ENCODE measurements at regions not wholly inside any gene's neighbourhood (a gene's known extent, or its start where the extent isn't known, plus 50 kb on each side); places are given as distances from the start of the nearest gene placed in this dataset.
"Not testable (repeated sequence)": the region's sequence is repeated elsewhere in the genome, so short reads cannot be mapped to it uniquely, and the experiment has no call there.

DNA sequence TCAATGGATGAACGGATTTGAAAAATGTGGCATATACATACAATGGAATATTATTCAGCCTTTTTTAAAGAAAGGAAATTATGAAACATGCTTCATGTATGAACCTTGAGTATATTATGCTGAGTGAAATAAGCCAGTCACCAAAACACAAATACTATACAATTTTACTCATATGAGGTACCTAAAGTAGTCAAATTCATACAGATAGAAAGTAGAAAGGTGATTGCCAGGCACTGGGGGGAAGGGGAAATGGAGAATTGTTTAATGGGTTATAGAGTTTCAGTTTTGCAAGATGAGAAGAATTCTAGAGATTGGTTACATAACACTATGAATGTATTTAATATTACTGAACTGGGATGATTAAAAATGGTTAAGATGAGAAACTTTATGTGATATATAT, 171.4 kb downstream of the TMTC3 start:
- DNase-seq = no peak

DNA sequence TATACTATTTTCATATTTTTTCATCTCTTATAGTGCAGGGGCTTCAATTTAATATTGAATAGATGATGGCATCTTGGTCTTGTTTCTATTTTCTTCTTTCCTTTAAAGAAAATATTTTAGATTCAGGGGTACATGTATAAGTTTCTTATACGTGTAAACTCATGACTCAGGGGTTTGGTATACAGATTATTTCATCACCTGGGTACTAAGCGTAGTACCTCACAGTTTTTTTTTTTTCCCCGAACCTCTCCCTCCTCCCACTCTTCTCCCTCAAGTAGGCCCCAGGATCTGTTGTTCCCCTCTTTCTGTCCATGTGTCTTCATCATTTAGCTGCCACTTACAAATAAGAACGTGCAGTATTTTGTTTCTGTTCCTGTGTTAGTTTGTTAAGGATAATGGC, 172.6 kb downstream of the TMTC3 start:
- DNase-seq = no peak

DNA sequence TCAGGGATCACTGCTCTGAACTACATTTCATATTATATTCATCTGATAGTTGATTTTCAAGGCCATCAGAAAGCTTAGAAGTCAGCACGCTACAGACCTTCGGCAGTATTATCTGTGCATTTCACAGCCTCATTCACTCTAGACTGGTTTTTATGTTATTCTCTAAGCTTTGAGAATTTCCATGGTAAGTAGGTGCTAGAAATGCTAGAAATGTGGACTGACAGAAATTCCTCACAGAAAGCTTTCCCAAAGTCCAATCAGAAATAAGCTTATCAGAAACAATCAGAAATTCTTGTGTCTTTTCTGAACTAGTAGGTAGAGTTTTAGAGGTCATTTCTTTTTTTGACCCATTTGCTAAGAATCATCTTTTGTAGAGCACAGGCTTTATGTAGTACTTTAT, 176.6 kb downstream of the TMTC3 start:
- no peak for DNase-seq

DNA sequence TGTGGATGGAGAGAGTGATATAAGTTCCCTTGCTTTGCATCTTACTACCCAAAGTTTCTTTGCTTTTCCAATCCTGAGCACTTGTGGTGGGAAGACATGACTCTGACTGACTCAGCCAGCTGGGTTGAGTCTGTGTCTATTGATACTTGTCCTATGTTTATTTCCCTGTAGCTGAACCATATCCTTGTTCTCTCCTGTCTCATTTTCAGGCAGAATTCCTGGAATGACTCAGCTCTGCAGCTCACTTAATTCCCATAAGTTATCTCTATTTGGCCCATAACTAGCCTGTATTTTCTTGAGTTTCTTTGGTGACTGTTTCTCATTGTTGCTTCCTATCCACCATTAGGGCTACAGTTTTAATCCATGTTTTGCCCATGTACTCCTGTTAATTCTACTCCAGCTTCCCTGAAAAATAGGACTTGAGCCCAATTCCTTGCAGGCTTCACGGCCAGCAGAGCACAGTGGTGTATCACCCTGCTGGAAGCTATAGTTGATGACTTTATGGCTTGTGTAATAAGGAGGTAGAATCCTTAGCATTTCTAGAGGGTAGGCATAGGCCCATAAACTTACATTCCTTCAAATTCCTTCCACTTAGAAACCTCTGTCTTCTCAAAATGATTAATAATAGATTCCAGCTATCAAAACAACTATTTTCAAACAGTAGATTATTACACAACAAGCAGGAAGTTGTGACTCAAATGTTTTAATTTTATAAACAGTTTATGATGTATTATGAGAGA, 183.1 kb downstream of the TMTC3 start:
- DNase-seq = no peak

DNA sequence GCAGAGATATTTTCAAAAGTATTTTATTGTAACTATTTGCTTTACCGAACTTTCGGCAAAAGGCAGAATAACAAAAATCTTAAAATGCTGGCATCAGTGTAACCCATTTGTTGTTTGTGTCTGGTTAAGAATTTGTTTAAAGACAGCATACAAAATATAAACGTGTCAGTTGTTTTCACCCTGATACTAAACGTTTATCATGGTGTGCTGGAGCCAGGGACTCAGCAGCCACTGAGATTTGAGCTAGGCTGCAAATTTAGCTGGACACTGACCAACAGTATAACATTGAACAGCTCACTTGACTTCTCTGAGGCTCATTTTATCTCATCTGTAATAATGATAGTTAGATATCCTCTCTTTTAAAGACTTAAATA, 183.7 kb downstream of the TMTC3 start:
- DNase-seq = no peak

DNA sequence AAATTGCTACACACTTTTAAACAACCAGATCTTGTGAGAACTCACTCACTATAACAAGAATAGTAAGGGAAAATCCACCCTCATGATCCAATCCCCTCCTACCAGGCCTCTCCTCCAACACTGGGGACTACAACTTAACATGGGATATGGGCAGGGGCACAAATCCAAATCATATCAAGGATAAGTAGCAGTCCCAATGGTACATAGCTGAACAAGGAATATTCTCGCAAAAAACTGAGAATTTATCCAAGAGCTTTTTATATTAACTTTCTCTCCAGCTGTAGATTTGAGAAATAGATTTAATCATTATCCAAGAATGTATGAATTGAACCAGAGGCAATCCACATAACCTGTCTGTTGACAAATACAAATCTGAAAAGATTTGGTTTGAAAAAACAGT, 185.2 kb downstream of the TMTC3 start:
- no peak for DNase-seq

DNA sequence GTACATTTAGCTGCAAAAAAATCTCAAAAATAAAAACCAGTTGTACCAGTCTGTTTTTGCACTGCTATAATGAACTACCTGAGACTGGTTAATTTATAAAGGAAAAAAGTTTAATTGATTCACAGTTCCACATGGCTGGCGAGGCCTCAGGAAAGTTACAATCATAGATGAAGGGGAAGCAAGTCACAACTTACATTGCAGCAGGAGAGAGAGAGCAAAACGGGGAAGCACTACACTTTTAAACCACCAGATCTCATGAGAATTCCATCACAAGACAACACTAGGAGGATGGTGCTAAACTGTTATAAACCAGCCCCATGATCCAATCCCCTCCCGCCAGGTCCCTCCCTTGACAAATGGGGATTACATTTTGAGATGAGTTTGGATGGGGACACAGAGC, 186.0 kb downstream of the TMTC3 start:
- DNase-seq = no peak

DNA sequence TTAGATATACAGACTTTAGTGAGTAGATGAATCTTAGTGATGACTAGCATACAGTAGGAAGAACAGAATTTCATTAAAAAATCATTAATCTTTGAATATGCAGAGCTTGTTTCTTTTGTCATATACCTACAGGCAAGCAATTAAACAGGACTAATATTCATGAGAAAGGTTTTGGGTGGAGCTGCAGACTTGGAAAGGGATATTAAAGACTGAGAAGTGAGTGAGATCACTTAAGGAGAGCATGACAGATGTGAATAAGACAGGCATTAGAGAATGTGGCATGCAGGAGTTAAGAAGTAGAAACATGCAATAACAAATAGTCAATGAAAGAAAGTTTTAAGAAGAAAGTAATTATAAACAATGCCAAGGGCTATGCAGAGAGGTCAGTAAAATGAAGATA, 187.7 kb downstream of the TMTC3 start:
- DNase-seq = no peak

DNA sequence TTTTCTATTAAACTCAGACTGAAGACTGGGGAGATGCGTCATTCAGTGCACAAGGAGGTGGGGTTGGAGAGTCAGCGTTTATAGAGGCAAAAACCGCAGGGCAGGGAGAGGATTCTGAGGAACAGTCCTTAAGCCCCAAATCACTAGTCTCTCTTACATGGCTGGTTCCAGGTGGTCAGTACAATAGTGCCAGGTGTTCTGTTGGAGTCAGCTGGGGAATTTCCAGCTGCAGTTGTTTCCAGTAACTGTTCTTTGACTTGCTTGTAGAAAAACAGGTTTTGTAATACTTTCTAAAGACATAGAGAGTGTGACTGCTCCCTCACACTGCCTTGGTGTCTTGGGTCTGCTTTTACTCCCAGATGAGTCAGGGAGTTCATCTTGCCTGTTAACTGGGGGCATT, 192.2 kb downstream of the TMTC3 start:
- DNase-seq = no peak

DNA sequence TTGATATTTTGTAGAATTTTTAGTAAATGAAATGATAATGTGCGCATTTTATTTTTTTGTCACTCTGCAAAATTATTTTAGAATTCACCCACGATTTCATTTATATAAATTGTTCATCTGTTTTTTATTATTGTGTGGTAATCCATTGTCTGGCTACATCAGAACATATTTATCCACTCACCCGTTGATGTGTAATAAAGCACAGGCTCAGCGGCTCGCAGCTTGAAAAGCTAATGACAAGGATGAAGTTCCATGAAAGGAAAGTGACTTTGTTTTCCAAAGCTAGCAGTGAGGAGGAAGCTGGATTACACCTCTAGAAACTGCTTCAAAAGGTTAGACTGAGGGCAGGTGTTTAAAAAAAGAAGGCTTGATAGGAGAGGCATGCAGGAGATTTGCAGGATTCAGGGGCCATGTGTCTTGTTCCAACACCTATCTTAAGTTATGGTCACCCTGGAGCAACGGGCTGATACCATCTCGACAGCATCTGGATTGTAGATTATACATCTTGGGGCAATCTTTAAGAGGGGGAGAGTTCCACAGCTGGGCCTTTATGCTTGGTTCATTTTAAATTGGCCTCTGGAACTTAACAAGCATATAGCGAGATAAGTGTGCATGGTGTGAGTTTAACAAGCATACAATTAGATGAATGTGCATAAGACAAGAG, 194.1 kb downstream of the TMTC3 start:
- peak; percentile 55 for DNase-seq

DNA sequence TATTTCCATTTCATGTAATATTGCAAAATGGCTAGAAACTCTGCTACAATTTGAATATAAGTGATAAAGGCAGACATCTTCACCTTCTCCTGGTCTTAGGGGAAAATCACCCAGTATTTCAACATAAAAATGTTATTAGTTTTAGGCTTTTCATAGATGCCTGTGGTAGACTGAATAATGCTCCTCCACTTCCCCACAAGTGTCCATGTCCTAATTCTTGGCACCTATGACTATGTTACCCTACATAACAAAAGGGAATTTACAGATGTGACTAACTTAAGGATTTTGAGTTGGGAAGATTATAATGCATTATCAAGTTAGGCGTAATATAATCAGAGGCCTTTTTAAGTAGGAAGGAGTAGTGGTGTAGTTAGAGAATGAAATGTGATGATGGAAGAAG, 196.4 kb downstream of the TMTC3 start:
- no peak for DNase-seq

DNA sequence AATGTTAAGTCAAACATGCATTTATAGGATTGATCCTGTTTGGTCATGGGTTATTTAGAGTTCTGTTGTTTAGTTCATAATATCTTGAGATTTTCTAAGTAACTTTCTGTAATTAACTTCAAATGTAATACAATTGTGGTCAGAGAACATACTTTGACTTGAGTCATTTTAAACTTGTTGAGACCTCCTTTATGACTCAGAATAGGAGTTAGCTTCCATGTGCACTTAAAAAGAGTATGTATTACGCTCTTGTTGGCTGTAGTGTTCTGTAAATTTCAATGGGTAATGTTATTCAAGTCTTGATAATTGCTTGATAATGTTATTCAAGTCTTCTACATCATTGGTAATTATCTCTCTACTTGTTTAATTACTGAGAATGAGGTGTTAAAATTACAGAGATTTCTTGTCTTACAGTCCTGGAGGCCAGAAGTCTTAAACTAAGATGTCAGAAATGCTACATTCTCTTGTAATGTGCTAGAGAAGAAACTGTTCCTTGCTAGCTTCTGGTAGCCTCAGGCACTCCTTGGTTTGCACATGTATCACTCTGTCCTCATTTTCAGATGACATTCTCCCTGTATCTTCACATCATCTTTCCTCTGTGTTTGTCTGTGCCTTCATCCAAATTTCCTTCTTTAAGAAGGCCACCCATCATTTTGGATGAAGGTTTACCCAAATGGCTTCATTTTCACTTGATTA, 197.3 kb downstream of the TMTC3 start:
- DNase-seq = no peak

DNA sequence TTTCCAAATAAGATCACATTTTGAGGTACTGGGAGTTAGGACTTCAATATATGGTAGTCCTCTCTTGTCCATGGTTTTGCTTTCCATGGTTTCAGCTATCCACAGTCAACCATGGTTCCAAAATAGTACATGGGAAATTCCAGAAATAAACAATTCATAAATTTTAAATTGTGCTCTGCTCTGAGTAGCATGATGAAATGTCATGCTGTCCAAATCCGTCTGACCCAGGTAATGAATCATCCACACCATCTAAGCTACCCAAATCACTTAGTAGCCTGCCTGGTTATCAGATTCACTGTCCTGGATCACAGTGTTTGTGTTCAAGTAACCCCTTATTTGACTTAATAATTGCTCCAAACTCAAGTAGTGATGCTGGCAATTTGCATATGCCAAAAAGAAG, 197.9 kb downstream of the TMTC3 start:
- no peak for DNase-seq

DNA sequence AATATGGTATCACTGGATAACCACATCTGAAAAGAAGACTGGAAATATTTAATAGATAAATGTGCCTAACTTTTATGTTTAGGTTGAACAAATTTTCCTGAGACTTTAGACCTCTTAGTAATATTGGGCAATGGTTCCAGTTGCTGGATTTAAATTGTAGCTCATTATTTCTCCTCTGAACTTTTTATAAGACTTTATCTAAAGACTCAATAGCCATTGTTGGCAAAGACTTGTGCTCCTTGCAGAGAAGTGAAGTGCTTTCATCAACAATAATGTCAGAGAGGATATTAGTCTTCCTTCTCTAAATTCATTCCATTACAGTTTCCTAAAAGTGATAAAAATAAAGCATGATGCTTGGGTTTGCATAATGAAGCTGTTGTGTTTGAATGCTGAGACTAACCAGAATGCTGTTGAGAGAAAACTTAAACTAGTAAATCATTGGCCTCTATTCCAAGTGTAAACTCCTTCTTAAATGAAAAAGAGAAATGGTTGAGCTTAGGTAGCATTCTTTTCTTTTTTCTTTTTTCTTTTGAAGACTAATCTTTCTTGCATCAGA, 200.2 kb downstream of the TMTC3 start:
- DNase-seq = no peak

DNA sequence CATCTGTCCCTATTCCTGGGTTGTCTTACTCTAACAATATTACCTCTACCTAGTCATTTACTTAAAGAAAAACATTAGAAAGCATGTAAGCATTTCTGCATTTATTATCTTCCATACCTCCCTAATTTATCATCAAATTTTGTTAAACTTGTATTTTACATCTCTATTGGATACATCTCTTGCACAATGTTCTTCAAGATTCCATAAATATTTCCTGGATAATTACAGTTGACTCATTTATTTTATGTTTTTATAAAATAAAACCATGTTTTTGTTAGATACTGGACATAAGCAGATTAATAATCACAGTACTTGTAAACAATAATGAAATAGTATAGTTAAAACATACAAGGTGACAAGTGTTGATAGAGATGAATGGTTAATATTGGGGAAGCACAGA, 209.0 kb downstream of the TMTC3 start:
- no peak for DNase-seq

DNA sequence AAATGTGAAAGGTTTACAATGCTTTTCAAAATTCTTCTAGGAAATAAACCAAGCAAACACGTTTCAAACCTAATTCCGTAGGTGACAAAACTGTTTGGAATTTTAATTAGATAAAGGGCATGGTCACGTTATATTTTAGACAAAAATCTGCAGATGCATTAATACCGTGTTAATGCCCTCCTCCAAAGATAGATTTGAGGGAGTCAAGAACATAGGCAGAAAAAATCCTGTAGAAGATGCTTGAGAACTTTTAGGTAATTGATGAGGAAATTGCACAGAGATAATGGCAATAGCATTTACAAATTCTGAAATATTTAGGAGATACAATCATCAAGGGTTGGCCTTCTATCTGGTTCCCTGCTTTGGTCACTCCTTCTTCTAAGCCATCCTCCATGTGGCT, 212.6 kb downstream of the TMTC3 start:
- no peak for DNase-seq

DNA sequence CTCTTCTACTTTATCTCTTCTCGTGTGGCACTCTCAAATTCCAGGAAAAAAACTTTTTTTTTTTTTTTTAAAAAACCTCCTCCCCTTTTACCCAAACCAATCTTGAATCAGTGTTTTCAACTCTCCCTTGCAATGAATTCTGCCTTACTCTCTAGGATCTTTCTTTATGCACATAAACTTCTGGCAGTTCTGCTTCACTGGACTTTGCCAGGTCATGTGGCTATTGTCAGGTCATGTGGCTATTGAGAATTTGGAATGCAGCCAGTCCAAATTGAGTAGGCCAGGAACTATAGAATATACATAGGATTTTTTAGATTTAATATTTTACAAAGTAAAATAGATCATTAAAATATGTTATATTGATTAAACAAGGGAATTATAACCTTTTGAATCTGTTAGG, 218.2 kb downstream of the TMTC3 start:
- DNase-seq = no peak

DNA sequence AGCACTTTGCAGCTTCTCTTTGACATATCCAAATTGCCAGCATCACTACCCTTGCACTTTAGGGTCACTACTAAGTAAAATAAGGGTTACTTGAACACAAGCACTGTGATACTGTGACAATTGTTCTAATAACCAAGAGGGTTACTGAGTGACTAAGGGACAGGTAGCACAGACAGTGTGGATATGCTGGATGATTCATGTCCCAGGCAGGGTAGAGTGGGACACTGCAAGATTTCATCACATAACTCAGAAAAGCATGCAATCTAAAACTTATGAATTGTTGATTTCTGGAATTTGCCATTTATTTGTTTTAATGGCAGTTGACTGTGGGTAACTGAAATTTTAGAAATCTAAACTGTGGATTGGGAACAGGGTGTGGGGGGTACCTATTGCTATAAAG, 218.8 kb downstream of the KITLG start:
- DNase-seq = no peak

DNA sequence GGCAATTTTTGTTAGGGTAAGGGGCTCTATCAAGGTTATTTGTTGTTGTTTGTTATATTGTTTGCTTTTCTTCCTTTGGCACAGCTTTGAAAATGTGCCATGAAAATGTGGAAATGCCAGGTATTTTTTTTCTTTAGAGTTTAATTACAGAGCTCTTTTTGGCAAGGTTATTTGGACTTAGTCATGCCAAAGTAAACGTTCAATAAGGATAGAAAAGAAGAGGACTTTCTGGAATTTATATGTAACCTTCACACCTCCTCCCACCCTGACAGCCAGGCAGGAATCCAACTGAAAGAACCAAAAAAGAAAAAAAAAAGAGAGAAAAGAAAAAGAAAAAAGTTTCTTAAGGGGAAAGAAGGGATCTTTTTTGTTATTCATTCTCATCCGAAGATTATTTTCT, 217.8 kb downstream of the KITLG start:
- DNase-seq = no peak

DNA sequence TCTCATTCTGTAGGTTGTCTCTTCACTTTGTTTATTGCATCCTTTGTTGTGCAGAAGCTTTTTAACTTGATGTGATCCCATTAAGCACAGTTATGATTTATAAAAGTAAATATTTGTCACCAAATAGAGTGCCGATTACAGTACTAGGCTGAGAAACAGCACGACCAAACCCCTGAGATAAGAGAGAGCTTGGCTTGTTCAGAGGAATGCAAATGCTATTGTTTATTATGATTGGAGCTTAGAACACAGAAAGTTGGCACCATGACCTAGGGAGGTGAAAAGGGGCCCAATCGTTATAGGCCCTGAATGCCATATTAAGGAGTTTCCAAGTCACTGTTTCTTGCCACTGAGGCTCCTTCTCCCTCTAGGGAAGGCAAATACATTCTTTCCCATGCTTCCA, 214.9 kb downstream of the KITLG start:
- DNase-seq = no peak

DNA sequence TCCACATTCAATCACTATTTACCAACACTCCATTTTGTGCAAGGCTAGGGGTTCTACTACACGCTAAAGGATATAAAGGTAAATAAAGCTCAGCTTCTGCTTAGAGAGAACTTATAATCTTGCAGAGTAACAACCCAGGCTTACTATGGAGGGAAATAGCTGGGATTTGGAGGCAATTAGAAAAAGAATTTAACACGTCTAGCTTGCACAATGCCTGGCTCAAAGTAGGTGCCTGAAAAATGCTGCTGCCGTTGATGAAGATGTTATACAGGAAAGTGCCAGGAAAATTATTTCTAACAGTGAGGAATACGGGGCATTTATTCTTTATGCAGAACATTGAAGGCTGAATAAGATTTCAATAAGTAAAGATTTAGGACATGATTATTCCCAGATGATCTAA, 214.2 kb downstream of the KITLG start:
- no peak for DNase-seq

DNA sequence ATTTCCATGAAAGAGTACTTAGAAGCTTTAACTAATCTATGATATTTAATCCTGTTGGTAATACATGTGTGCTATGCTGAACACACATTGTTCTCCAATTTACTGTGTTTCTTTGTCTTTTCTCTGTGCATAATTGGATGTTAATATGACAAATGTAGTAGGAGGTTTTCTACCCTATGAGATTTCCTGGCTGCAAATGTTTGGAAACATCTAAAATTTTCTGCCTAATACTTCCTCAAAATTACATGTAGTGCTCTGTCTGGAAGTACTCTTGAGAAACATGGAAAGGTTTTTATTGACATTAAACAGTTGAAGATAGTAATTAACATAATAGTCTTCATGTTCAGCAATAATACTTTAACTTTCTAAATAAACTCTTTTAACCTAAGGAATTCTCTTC, 213.0 kb downstream of the KITLG start:
- DNase-seq = no peak

DNA sequence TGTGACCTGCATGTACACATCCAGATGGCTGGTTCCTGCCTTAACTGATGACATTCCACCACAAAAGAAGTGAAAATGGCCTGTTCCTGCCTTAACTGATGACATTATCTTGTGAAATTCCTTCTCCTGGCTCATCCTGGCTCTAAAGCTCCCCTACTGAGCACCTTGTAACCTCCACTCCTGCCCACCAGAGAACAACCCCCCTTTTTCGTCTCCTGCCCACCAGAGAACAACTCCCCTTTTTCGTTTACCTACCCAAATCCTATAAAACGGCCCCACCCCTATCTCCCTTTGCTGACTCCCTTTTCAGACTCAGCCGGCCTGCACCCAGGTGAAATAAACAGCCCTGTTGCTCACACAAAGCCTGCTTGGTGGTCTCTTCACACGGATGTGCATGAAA, 212.2 kb downstream of the KITLG start:
- not testable (repeated sequence) for DNase-seq
